Activated T-cell treated with anti-CD3 and anti-CD28 coated beads for 24 hours (primary cell): ENCODE measurements at regions not wholly inside any gene's neighbourhood (a gene's known extent, or its start where the extent isn't known, plus 50 kb on each side); places are given as distances from the start of the nearest gene placed in this dataset.

Source experiments
- DNase-seq: peaks from one replicate; pipeline ENCODE4 v3.0.0-alpha.2; 2020; ENCODE audit warnings: low read depth

DNA sequence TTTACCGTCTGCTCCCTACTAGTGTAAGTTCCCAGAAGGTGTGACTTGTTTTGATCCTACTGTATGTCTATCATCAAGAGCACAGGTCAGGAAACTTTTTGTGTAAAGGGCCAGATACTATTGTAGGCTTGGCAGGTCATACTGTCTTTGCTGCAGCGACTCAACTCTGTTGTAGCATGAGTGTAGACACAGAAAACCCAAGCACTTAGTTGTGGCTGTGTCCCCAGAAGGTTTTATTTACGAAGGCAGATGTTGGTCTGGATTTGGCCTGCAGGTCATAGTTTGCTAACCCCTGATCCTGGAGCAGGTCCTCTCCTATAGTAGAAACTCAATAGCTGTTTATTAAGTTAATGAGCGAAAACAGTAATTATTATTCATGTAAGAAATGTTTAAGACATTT, 365.9 kb upstream of the B3GALT2 start:
- no peak for DNase-seq

DNA sequence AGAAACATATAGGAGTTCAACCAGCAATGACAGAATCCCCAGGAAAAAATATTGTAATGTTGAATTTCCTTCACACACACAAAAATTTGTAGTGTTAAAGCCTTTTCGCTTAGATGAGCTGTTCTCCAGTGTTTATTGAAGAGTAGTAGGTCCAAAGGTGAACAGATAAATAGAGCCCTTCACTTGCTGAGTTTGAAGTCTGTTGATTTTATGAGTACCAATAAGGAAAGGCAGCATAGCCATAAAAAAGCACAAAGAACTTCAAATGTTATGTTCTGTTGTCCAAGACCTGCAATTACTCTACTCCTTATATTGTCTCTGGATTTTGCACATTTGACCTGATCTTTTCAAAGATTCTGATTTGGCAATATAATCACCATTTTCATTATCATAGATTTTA, 362.7 kb upstream of the B3GALT2 start:
- DNase-seq = no peak

DNA sequence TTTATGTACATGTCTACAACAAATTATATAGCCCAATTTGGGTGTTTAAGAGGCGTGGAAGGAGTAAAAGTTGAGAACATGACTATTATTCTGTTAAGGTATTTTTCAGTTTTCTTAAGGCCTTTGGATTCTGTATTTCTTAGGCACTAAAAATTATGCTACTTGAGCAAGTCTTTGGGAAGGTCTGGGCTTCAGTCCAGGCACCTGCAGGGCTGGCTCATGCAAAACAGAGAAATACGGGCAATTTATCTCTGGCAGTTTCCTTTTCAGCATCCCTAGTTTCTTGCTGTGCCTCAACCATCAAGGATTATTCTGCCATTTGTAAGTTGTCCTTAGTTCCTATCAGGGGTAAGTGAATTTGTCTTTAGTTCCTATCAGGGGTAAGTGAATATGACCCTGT, 358.8 kb upstream of the B3GALT2 start:
- no peak for DNase-seq

DNA sequence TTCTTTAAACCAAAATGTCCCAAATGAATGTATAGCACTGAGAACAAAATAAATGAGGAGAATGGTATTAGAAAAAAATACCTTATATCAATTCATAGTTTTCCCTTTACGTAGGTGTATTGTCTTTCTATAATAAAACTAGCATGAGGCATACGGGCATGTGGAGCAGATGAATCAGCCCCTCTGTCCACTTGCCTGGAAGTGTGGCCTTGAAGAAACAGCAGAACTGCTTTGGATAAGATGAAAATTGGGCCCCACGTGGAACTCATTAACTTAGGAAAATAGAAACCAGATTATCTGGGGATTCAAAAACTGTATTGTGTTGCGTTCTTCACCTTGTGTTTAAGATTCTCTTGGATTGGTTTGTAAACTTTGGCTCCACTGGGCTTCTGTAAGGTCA, 356.8 kb upstream of the B3GALT2 start:
- DNase-seq = no peak

DNA sequence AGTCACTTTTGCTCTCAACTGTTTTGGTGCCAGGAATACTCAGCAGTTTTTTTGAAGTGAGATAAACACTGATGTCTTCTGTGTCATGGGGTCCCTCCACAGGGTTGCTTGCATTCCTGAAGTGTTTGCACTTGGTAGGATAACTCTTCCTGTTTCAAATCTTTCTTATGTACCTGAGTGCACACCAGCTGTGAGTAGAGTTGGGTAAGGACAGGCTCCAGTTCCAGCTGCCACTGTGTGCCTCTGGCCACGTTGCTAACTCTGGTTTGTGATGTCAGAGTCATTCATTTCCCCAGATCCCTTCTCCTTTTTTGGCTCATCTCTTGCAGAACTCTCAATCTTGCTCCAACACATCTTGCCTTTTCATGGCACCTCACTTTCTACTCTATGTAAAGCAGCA, 356.3 kb upstream of the B3GALT2 start:
- DNase-seq = no peak

DNA sequence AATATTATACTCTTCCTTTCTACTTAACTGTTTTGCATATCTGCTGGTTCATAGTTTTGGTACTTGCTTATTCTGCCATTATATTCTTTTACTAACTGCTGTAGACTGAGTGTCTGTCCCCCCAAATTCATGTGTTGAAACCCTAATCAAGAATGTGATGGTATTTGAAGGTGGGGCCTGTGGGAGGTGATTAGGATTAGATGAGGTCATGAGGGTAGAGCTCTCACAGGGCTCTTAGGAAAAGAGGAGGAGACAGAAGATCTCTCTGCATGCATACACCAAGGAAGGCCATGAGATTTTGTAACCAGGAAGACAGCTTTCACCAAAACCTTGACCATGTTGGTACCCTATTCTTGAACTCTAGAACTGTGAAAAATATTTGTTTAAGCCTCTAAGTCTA, 354.1 kb upstream of the B3GALT2 start:
- DNase-seq = no peak

DNA sequence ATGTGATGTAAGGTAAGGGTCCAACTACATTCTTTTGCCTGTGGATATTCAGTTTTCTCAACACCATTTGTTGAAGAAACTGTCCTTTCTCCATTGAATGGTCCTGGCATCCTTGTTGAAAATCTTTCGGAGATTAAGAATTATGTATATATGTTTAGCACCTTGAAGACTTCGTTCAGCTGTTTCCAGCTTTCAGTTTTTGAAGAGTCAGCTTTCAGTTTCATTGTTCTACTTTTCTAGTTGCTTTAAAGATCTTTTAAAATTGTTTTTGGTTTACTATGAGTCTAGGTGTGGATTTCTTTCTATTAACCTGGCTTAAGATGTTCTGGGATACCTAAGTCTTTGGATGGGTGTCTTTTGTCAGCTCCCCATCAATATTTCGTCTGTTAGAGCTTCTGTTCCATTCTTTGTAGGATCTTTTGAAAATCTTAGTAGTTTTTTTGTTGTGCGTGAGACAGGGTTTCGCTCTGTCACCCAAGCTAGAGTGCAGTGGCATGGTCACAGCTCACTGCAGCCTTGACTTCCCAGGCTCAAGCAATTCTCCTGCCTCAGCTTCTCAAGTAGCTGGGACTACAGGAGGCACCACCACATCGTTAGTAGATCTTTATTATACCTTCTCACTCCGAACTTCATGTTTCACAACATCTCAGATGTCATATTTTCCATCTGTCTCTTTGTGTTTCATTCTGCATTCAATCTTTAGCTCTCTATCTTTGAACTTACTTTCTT, 353.5 kb upstream of the B3GALT2 start:
- DNase-seq = no peak

DNA sequence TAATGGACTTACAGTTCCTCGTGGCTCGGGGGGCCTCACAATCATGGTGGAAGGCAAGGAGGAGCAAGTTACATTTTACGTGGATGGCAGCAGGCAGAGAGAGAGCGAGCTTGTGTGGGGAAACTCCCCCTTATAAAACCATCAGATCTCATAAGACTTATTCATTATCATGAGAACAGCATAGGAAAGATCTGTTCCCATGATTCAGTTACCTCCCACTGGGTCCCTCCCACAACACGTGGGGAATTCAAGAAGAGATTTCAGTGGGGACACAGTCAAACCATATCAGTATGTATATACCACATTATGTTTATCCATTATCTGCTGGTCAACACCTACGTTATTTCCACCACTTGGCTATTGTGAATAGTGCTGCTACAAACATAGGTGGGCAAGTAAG, 352.3 kb upstream of the B3GALT2 start:
- peak; percentile 33 for DNase-seq

DNA sequence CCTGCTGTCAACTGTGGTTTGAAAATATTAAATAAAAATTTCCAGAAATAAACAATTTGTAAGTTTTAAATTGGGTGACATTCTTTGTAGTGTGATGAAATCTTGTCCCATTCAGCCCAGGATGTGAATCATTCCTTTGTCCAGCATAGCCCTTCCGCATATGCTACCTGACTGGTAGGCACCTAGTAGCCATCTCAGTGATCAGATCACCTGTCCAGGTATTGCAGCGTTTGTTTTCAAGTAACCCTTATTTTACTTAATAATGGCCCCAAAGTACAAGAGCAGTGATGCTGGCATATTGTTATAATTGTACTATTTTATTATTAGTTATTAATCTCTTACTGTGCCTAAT, 351.6 kb upstream of the B3GALT2 start:
- no peak for DNase-seq

DNA sequence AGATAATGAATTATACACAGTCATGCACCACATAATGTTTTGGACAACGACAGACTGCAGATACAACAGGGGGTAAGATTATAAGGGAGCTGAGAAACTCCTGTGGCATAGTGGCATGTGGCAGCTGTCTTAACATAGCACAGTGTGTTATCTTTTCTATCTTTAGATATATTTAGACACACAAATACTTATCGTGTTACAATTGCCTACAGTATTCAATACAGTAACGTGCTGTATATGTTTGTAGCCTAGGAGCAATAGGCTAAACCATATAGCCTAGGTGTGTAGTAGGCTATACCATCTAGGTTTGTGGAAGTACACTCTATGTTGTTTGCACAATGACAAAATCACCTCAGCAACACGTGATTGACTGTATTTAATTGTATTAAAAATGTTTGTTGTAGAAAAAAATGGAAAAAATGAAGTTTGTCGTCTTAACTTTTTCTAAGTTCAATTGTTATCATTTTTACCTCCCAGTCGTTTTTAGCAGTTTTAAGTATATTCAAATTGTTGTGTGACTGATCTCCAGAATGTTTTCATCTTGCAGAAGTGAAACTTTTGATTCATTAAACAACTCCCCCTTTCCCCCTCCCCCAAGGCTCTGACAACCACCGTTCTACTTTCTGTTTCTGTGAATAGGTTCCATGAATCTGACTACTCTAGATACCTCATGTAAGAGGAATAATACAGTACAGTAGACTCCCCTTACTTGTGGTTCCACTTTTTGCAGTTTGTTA, 351.0 kb upstream of the B3GALT2 start:
- peak; percentile 73 for DNase-seq

DNA sequence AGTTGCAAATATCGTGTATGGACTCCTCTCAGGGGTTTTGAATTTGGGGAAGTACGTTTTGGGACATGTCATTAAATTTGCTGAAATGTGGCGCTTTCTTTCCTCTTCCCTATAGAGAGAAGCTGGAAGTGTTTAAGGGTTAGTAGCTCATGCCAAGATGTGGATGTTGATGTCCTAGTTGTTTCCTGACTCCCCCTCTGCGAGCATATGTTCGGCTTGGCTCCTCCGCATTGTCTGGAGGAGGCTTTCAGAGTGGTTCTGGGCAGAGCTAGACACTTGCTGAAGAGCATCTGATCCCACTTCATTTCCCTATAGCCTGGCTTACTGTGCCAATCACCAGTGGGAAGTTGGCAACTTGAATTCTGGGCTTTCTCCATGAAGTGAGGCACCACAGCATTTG, 347.4 kb upstream of the B3GALT2 start:
- no peak for DNase-seq

DNA sequence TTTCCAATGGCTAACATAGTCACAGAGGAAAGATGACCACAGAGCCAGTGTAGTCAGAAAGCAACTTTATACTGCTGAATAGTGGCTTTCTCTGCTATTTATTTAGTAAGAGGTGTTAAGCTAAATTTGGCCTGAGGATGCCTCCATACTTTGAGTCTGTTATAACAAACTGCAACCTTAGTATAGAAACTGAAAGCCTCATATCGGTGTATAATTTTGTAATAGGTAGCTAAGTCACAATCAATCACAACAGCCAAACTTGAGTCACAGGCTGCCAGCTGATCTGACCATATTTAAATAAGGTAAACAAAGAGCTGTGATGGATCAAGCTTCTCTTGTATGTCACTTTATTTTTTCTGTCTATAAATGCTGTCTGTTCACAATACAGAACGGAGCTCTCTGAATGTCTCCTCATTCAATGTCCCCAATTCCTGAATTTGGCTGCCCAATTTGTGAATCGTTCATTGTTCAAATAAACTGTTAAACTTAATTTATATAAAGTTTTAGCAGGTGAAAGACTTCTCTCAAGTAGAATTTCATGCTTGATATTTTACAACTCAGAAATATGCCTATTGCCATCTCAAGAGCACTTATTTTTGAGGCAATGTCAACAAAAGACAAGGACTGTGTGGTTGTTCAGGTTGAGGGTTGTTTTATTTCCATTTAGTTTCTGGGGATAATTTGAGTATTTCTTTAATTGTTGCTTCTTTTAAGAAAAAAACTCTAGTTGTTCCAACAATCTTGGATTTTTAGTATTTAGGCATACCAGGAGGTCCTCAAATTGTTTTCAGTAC, 339.7 kb upstream of the B3GALT2 start:
- DNase-seq = no peak

DNA sequence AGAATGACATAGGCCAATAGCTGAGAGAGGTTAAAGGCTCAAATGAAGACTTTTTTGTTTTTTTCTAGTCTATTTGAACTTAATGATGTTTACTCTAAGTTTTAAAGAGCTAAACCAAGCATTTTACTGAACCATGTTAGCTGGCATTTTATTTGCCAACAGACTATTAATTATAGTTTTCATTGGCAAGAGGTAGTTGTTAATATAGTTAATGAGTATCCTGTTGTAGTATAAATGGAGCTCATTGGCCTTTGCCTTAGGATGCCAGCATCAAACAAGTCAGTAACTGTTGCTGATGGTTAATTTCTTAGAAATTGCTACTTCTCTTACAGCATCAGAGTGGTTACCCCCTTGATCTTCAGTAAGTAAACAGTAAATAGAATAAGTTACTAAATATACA, 339.0 kb upstream of the B3GALT2 start:
- no peak for DNase-seq

DNA sequence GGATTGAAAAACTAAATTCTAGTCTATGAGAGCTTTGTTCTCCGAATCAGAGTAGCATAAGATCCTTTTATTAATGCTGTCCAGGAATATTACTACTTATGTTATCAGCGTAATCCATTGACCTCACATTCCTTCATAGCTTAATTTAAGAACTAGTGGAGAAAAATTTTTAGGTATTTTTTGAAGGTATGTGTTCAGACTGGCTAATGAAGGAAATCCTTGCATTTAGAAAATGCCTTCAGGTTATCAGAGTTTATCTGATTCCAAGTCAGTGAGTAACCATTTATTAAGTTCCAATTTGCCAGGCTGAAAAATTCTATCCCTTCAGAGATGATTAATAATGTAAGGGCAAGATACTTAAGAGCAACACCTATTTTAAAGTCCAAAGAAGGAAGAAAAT, 338.2 kb upstream of the B3GALT2 start:
- no peak for DNase-seq

DNA sequence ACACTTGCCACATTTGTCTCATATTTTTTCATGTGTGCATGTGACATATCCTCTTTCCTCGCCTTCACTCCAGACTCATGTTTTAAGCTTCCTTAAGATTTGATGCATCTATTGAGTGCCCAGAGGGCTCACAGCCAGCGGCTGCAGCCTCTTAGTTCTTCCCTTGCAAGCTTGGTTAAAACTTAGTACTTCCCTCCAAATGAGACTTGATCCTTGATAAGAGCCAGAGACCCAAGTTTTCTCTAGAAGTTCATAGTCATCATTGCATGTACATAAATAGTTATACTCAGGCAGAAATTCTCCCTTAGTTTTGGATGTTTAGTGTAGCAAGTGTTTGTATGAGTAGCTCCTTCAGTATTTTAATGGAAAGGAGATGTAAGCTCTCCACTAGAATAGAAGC, 337.6 kb upstream of the B3GALT2 start:
- no peak for DNase-seq

DNA sequence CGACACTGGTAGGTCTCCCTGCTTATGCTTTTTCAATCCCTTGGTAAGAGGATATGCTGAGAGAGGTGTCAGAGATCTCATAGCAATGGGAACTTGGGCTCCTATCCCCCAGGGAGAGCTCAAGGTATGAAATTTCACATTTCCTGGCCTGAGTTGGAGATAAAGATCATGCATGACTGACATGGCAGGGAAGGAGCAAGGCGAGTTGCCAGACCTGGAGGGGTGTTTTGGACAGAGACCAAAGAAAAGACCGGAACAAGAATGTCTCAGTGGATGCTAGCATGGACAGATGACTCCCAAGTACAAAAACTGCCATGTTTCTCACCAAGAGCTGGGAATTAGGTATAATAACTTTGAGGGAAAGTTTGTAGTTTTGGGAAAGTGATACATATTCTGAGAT, 334.1 kb upstream of the B3GALT2 start:
- DNase-seq = no peak

DNA sequence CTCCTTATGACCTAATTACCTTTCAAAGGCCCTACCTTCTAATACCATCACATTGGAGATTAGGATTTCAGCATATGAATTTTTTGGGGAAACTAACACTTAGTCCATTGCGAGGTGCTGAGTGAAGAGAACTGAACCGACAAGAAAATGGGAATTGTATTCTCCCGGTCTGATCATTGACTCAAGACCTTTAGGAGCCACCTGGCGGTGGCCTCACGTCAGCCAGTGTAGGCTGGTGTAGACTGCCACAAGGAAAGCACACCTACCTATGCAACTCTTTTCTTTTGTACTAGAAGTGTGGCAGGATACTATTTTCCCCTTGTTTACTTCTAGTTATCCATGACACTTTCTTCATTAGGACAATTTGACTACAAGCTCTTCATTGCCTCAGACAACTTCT, 333.5 kb upstream of the B3GALT2 start:
- no peak for DNase-seq

DNA sequence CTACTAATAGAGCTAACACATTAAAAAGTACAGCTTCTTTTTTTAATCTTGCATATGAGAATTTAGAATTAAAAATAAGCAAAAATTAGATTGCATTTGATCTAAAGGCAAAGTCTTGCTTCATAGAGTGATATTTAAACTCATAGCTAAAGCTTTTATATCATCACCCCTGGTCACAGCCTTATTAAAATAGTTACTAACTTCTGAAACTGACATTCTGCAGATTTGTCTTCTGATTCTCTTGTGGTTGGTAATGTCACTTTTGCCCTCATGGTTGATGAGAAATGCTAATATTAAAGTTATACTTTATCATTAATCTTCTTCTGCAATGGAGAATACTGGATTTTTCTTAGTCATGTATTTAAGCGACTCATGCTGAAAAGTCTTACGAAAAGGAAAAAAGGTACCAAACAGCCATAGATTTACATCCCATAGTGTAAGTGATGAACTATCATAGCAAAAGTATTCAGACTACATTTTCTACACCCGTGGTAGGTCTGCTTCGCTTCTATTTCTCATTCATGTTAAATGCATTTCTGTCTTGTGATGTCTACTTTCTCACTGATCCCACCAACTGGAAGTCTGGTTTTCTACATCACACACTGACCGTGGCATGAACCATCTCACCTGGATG, 330.5 kb upstream of the B3GALT2 start:
- no peak for DNase-seq

DNA sequence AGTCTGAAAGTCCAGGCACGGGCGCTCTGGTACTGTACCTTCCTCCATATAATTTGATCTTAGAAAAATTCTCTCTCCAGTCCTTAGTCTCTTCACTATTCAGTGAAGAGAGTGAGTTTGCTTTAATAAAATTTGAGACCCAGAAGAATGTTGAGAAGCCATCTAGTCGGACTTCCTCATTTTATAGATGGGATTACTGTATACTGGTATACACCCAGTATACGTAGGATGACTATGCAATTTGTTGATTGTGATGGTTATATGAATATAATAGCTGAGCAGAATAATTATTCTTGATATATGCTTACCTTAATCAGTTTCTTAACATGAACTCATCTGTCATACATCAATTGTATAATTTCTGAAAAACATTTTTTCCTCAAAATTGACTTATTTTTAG, 328.0 kb upstream of the B3GALT2 start:
- no peak for DNase-seq

DNA sequence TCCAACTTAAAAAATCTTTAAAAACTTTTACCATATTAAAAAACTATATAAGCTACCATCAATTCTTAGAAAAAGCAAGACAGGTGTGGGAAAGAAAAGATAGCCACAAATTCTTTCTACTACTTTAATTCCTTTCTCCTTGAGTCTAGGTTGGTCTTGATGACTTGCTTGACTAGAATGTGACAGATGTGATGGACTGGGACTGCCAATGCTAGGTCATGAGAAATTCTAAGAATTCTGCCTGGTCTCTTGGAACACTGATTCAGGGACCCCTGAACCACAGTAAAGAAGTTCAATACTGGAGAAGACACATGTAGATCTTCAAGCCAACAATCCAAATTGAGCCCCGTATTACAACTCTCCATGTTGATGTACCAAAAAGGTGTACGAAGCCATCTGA, 326.6 kb upstream of the B3GALT2 start:
- no peak for DNase-seq

DNA sequence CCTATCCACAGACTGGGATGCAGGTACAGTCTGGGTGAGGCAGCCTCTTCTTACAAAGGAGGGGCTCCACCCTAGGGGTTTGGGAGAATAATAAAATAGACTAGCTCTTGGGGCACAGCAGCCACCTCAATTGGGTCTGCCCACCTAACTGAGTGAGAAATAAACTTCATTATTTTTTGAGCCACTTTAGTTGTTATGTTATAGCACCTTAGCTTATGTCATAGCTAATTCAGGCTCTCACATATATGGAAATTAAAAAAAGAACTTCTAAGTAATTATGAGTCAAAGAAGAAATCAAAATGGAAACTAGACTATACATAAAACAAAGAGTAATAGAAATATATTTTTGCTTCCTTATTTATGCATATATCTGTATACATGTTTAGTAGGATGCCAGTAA, 318.5 kb upstream of the B3GALT2 start:
- no peak for DNase-seq

DNA sequence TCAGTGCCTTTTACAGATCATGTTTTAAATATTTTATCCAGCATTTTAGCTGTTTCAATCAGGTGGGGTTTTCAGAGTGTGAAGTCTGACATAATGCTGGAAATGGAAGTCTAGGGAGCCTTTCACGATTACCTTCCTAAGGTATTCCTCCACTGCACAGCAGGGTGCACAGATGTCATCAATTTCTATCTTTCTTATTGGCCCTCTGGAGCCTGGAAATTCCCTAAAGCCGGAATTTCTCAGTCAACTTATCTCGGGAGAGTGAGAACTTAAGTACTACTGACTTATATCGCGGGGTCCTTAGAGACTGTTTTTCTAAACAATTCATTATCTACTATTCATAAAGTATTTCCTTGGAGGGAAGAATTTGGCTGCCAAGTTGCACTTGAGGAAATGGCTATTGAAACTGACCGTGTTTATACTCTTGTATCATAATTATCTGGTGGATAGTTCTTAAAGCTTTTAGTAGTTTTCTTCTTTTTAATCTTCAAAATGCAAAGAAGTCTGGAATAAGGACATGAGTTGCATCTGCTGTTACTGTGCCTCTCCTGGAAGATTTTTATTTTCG, 311.8 kb upstream of the B3GALT2 start:
- DNase-seq = no peak
